ENCODE measurements at regions not wholly inside any gene's neighbourhood (a gene's known extent, or its start where the extent isn't known, plus 50 kb on each side); places are given as distances from the start of the nearest gene placed in this dataset.
"Not testable (repeated sequence)": the region's sequence is repeated elsewhere in the genome, so short reads cannot be mapped to it uniquely, and the experiment has no call there.

DNA sequence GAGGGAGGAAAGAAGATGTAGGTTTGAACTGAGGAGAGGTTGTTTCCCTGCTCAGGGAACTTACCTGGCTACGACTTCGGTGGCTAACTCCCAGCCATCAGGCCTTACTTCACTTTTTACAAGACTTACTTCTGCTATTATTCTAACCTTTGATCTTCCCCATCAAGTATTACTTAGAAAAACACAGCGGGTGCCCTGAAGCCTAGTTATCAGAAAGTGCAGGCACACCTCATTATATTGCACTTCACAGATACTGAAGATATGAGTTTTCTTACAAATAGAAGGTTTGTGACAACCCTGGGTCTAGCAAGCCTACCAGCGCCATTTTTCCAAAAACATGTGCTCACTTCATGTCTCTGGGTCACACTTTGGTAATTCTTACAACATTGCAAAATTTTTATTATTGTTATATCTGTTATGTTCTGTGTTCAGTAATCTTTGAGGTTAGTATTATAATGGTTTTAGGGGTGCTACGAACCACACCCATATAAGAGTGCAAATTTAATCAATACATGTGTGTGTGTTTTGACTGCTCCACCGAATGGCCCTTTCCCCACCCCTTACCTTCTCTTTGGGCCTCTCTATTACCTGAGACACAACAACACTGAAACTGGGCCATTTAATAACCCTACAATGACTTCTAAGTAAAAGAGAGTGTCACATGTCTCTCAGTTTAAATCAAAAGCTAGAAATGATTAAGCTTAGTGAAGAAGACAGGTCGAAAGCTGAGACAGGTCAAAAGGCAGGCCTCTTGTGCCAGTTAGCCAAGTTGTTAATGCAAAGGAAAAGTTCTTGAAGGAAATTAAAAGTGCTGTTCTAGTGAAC is 2102.7 kb upstream of the WWC1 start:
- DNase-seq (ENCODE audit: low read depth), result no peak

DNA sequence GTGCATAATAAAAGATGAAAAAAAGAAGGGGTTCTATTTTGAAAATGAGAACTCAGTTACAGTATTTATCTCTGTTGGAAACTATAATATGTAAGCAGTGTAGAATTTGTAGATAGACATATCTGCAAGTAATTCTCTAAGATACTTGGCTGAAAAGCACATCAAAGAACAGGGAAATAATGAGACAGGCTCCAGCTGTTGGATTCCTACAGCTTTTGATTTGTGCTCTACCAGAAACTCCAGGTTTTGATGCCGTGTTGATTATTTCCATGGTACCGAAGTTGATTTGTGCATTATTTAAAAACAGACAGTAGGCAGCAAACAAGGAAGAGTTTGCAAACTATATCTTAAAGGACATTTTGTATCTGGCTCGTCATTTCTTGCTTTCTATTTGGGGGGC is 2098.7 kb upstream of the WWC1 start:
- no peak for DNase-seq (ENCODE audit: low read depth)

DNA sequence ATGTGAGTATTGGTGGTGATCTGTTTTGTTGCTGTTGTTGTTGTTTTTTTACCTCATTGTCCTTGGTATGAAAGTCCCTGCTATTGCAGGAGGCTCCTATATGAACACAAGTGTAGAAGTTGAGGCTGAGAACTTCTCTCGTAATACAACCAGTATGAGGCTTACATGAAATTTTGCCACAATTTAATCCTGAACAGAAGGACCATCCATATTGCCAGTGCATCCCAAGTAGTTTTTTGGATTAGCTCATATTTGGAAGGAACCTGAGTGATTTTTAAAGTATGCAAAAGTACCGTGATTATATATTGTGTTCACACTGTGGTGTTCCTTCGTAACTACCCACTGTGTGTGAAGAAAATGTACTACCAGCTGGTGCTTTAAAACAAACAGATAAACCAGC is 2095.5 kb upstream of the WWC1 start:
- DNase-seq (ENCODE audit: low read depth), result no peak

DNA sequence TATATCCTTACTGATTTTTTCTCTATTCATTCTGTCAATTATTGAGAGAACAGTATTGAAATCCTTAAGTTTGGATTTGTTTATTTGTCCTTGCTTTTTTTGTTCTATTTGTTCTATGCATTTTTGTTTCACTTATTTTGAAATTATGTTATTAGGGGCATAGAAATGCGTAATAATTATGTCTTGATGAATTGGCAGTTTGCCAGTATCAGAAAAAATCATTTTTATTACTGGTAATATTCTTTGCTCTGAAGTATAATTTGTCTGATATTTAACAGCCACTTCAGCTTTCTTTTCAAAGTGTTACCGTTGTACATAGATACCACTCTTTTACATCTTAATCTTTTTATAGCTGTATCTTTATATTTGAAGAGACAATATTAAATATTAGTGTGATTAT is 2090.9 kb upstream of the WWC1 start:
- no peak for DNase-seq (ENCODE audit: low read depth)

DNA sequence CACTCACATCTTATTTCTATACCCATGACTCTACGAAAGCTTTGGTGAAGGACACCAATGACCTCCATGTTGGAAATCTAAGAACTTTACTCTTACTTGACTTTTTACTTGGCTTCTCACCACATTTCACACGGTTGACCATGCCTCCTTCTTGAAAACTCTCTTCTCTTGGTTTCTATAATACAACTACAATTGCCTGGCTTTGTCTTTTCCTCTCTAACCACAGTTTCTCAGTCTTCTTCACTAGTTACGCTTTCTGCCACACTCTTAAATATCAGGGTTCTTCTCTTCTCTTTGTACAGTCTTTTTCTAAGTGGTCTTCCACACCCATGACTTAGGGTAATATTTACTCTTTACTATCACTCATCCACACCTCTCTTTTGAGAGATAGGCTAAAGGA is 2079.8 kb upstream of the WWC1 start:
- DNase-seq (ENCODE audit: low read depth), result no peak

DNA sequence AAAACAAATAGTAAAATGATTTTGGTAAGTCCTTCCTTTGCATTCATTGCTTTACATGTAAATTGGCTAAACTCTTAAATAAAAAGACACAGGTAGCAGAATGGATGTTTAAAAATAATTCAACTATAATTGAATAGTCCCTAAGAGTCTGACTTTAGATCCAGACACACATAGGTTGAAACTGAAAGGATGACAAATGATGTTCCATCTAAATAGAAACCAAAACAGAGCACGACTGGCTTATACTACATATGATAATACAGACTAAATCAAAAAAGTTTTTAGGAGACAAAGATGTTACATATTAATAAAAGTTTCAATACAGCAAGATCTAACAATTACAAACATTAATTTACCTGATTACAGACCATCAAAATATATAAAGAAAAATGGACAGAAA is 2055.1 kb upstream of the WWC1 start:
- no peak for DNase-seq (ENCODE audit: low read depth)

DNA sequence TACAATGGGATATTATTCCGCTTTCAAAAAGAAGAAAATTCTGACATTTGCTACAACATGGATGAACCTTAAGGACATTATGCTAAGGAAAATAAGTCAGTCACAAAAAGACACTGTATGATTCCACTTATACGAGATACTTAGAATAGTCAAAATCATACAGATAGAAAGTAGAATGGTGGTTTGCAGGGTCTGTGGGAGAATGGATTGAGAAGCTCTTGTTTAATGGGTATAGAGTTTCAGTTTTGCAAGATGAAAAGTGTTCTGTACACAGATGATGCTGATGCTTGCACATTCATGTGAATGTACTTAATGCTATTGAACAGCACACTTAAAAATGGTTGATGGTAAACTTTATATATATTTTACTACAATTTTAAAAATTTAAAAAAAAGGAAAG is 2050.7 kb upstream of the WWC1 start:
- DNase-seq (ENCODE audit: low read depth), result no peak

DNA sequence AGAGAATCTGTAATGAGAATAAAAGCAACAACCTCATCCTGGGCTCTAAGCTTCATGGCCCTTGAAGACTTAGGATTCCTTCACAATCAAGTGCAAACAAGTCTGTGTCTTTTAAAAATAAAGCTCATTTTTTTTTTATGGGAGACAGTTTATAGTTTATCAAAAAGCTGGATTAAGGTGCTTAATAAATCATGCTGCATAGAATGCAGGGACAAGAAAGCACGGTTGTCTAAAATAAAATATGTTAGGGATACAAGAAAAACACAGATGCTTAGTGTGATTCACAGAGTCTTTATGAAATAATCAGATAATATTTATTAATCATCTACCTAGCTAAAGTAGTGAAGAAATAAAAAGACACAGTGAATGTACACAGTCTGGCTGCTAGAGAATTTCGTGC is 2045.9 kb upstream of the WWC1 start:
- DNase-seq (ENCODE audit: low read depth), result no peak

DNA sequence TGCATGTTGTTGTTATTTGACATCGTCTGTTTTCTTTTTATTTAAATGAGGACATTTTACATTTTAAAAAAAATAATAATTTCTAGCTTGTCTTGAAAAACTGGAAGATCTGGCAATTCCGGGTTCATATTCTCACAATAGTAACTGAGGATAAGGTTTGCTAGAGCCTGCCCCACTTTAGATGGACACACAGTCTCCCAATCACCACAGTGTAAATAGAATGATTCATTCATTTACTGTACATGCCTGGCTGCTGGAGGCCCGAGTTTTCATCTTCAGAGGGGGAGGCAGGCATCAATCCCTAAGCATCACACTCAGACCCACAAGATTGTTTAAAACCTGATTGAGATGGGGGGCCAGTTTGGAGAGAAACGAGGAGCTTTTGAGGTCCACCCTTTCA is 2039.7 kb upstream of the WWC1 start:
- DNase-seq (ENCODE audit: low read depth), result no peak

DNA sequence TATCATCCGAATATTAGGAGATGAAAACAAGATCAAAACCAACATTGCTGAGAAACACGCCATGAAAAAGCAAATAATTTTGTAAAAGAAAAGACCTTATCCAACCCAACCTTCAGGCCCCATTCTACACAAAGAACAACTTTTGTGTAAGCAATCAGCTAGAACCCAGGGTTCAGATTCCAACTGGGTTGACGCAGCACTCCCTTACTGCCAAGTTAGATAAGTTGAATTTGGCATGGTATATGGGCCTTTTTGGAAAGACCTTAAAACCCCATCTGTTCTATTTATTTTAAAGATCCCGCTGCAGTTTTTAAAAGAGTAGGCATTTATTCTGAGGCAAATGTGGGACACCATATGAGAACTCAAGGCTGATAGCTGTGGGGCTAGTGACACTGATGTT is 2033.8 kb upstream of the WWC1 start:
- DNase-seq (ENCODE audit: low read depth), result no peak

DNA sequence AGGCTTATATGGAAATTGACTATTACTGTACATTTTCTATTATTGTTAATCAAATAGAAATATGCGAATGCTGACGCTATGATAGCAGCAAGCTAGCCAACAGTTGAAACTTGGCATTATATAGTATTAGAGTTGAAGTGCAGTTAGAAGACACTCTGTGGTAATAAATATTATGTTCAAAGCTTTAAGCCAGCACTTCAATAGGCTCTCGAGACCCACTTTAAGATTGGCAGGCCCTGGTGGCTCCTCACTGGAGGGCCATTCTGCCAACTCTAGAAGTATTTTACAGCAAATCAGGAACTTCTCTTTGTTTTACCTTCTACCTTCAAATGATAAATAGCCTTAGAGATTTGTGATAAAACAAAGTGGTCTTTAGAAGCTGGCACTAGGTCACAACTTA is 2029.0 kb upstream of the WWC1 start:
- DNase-seq (ENCODE audit: low read depth), result no peak

DNA sequence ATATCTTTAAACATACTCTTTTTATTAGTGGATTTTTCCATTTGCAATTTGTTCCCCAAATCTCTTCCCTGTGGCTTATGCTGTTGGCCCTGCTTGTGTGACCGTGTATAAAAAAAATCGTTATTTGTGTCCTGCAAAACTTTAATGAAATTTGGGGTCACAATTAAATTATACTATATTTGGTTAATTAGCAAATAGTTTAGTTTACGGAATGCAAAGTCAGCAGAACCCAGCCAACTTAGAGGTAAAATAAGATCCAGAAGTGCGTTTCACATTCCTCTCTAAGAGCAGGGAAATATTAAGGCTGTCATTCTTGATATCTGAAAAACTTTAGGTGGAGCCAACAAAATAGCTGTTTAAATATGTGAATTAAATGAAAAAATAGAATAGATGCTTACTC is 2023.5 kb upstream of the WWC1 start:
- no peak for DNase-seq (ENCODE audit: low read depth)

DNA sequence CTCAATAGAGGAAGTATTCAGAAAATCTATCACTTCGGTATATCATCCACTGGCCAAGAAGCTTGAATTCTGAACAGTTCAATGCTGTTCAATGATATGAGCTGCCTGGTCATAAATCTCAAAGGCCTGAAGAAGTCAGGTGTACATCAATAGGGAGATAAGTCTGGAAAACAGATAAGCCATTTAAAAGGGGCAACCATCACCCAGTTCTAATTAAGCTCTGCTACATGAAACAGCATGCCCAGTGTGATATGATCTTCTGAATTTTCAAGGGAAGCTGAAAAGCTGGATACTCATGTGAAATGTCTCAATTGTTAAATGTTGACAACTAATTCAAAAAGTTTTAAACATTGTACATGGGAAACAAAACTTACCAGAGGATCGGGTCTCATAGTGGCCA is 2020.7 kb upstream of the WWC1 start:
- DNase-seq (ENCODE audit: low read depth), result no peak

DNA sequence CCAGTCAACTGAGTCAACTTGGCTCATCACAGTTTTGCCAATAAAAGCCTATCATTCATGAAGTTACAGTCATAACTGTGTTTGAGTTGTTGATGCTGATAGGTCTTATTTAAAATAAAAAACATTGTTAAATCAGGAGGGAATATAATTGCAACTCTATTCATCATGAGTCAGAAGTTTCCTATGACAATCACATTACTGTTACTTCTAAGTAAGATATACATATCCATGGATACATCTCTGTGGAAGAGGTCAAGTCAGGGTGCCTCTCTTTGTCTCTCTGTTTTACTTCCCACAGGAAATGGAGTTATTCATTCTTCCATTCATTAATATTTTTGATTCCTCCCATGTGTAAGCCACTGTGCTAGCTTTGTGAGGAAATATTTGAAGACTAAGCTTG is 2015.4 kb upstream of the WWC1 start:
- no peak for DNase-seq (ENCODE audit: low read depth)

DNA sequence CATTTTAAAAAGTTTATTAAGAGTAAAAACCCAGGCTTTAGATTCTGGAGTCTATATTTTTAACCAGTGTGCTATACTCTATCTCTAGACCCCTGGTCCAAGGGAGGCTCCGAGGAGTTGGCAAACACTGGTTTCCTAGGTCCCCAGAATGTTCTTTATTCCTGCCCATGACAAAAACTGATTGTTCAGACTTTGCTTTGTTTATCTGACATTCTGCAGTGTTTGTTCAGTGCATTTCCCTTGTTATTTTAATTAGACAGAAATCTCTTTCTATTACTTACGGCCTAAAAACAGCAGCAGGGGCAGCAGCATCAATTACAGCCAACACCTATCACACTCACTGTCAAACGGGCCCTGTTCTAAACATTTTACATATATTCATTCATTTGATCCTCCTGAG is 2011.6 kb upstream of the WWC1 start:
- DNase-seq (ENCODE audit: low read depth), result no peak

DNA sequence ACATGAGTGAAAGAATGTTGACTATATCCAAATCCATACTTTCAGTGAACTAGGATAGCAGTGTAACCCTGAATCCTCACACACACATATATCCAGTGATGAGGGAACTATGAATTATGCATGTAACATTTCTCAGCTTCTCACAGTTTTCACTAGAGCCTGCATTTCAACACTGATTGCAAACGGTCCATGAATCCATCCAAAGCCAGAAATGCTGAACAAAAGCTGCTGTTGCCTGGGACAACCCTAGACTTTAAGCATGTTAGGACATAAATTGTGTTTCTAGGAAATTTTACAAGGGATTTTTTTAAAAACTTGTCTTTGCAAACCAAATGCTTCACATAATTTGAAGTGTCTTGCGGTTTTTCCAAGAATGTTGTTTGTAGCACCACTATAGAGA is 2010.0 kb upstream of the WWC1 start:
- DNase-seq (ENCODE audit: low read depth), result no peak

DNA sequence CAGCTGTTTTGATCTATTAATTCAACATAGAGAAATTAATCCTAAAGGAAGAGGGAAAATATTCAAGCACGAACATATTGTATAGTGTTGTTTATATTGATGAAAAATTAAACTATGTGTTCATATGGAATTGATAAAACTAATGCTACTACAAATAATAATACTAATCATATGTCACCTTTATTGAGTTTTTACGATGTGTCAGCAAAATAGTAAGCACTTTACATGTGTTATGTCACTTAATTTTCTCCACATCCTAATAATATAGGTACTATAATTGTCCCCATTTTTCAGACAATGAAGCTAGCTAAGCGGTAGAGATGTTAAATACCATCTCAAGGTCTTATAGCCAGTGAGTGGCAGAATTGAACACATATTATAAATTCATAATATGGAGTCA is 2008.5 kb upstream of the WWC1 start:
- DNase-seq (ENCODE audit: low read depth), result no peak

DNA sequence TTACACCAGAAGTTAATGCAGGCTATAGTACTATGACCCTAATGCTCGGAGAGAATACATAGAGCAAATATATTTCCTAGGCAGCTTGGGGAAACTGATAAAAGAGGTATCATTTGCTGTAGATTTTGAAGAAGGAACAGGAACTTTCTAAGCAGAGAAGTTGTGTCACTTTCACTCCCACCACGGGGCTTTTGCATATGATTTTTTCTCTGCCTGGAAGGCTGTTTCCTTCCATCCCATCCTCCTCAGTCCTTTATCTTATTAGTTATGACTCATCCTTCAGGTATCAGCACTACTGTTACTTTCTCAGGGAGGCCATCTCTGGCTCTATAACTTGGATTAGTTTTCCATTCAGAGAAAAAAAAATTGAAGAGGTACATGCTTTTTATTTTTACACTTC is 2006.1 kb upstream of the WWC1 start:
- DNase-seq (ENCODE audit: low read depth), result no peak

DNA sequence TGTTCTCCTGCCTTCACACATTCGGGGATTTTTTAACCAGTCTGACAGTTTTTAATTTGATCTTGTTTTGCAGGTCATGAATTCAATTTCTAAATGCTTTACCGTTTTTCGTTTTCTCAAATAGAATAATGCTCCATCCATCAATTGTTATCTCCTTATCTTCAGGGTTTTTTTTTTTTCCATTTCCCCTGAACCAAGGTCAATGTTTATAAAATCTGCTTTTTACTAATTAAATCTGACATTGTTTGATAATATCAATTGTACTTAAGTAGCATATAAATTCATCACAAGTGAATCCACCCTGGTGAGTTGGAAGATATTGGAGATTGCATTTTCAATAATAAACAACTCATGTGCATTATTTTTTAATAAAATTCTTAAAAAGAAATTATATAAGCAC is 2004.6 kb upstream of the WWC1 start:
- DNase-seq (ENCODE audit: low read depth), result no peak

DNA sequence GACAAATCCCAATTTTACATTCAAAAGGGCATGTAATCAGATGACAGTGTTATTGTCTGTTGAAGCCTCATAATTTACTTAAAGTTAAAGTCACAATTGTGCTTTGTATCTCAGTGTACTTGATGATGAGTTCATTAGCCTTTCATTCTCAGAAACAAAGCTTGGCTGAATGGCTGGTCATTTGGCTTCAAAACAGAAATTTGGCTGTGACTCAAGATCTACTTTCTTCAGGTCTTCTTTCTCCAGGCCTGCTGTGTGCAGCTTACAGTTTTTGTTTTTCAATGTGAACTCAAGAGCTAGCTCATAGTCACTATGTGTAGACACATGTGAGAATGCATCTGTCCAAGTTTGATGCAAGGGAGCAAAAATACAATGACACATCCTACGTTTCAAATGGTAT is 2003.6 kb upstream of the WWC1 start:
- no peak for DNase-seq (ENCODE audit: low read depth)

DNA sequence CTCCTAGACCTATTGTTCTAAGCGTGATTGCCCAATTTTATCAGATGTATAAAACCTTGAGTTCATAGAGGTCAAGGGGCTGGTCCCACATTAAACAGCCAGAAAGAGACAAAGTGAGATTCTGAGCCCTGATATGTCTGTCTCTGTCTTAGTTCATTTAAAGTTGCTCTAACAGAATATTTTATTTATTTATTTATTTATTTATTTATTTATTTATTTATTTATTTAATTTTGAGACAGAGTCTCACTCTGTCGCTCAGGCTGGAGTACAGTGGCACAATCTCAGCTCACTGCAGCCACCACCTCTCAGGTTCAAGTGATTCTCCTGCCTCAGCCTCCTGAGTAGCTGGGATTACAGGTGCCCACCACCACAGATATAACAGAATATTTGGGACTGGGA is 1999.6 kb upstream of the WWC1 start:
- not testable (repeated sequence) for DNase-seq (ENCODE audit: low read depth)

DNA sequence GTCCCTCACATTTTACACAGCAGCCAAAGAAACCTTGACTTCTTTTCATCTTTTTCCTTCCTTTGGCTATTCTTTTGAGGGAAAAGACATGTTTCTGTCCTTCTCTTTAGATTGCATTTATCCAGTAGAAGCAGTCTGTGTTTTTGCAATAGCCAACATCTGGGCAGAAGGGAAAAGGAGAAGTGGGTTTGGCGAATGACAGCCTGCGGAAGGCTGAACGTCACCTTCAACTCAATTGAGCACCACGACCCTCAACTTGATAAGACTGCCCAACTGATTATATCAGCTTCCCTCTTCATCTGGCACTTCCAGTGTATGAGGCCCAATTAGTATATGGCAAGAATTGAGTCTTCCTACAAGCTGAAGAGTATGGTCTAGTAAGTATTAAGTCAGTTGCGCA is 1997.6 kb upstream of the WWC1 start:
- no peak for DNase-seq (ENCODE audit: low read depth)

DNA sequence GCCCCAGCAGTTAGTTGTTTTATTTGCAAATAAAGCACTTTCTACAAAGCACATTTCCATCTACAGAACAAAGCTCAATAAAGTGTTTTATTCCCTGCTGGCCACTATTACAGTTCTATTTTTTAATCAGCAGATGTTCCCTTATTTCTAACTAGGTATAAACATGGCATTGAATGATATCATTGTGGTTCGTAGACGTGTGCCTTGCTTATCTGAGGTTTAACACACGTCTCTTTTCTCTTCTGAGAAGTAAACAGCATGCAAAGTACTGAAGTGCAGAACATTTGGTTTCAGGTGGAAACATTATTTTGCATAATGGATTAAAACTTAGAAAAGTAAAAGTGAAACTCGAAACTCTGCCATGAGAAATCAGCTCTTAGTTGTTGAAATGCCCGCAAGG is 1989.3 kb upstream of the WWC1 start:
- DNase-seq (ENCODE audit: low read depth), result no peak

DNA sequence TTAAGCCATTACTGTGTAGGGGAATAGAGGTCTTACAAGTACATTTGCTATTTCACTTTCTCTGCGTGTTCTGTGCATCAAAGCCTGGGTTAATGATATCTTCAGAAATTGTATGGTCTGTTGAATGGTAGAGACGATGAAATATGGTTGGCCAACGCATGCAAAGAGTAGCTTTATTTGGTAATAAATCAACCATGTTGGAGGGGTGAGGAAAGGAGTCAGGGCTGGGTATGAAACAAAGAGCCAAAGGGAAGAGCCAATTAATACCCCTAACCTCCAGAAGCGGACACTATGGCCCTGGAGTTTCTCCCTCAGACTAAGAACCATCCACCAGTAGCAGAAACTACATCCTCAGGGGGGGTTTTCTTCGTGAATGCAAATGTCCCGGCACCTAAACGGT is 1974.0 kb upstream of the WWC1 start:
- no peak for DNase-seq (ENCODE audit: low read depth)

Measured in fibroblast of gingiva (primary cell).